ENCODE measurements at regions not wholly inside any gene's neighbourhood (a gene's known extent, or its start where the extent isn't known, plus 50 kb on each side); places are given as distances from the start of the nearest gene placed in this dataset.

DNA sequence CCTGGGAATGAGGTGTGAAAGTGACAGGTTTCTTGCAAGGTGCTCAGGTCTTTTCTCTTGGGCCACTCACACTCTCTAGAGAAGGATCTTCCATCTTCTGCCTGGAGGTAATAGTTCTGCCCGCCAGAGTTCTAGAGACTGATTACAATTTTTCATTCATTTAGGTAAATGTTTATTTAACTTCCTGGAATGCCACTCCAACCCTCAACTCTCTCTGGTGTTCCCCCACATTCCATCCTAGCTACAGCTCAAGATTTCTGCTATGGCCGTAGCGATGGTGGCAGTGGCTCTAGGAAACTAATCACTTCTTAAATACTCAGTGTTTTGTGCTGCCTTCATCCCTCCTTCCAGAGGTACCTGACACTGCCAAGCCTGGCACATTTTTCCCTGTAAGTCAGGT is 174.6 kb downstream of the WDR11 start:
- TF ChIP-seq, protein P1, sequence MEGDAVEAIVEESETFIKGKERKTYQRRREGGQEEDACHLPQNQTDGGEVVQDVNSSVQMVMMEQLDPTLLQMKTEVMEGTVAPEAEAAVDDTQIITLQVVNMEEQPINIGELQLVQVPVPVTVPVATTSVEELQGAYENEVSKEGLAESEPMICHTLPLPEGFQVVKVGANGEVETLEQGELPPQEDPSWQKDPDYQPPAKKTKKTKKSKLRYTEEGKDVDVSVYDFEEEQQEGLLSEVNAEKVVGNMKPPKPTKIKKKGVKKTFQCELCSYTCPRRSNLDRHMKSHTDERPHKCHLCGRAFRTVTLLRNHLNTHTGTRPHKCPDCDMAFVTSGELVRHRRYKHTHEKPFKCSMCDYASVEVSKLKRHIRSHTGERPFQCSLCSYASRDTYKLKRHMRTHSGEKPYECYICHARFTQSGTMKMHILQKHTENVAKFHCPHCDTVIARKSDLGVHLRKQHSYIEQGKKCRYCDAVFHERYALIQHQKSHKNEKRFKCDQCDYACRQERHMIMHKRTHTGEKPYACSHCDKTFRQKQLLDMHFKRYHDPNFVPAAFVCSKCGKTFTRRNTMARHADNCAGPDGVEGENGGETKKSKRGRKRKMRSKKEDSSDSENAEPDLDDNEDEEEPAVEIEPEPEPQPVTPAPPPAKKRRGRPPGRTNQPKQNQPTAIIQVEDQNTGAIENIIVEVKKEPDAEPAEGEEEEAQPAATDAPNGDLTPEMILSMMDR (conservative IDR thresholded peaks at IDR 0.05 in 1 of 2, IDR thresholded peaks at IDR 0.05 in 1 of 2; ENCODE audit: extremely low read depth in 1 of 2, insufficient read depth in 1 of 2, low read depth in 1 of 2, low read length in 2 of 2), result no peak
- no peak for TF ChIP-seq EZH2 (IDR thresholded peaks at IDR 0.05; ENCODE audit: borderline replicate concordance, low read length)

Measured in mammary epithelial cell (primary cell).